HG02943 (cell line): ENCODE measurements at regions not wholly inside any gene's neighbourhood (a gene's known extent, or its start where the extent isn't known, plus 50 kb on each side); places are given as distances from the start of the nearest gene placed in this dataset.
"Not testable (repeated sequence)": the region's sequence is repeated elsewhere in the genome, so short reads cannot be mapped to it uniquely, and the experiment has no call there.

ENCODE experiments used
- ATAC-seq: cut with Tn5 transposase; IDR thresholded peaks from one replicate; pipeline ENCODE4 v1.9.1; 2021; ENCODE audit warnings: mild to moderate bottlenecking, low read depth, moderate library complexity; ENCODE audit not compliant: unreplicated experiment

DNA sequence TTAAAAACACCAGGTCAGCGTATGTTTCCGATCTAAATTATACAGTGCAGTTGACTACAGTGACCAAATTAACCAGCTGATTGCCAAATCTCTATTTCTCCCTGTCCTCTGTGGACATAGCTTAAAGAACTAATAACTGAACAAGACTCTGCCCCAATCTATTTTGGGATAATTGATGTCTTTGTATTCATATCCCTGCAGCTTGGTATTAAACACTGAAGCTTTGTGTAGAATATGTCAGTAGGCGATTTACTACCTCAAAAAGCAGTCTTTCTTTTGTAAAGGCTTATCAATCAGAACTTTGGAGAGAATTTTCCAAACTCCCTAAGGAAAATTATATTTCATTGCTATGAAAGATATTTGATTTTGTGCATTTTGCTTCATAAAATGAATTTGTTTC, 258.2 kb downstream of the SOX2 start:
- ATAC-seq = no peak

DNA sequence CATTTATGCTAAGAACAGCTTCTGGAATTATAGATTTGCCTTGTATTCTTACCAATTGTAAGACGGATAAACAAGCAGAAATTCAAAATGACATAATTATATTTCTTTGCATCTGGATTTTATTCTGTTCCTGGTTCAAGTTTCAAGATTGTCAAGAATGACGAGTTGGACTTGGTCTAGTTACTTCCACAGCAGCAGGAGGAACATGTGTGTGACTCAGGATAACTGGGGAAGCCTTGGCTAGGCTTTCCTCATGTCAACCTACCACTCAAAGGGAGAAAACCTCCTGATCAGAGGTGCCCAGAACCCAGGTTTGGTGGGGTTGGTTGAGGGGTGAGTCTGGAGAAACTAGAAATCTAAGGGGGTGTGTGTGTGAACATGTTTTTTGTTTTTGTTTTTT, 259.7 kb downstream of the SOX2 start:
- no peak for ATAC-seq

DNA sequence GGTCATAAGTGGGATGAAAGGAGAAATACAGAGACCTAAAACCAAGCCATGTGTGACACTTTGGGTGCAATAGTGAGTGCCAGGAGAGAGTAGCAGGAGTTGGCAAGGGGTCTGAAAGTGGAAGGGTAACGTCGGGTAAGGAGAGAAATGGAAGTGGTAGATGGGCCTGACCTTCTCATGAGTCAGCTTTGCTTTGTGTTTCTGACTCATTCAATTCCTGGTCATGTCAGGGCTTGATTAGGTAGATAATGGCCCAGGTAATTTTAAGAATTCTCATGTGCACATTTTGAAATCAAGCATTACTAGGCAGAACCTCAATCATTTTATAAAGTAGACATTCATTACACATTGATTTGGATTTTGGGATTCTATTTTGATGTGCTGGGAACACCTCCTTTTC, 262.5 kb downstream of the SOX2 start:
- ATAC-seq = no peak

DNA sequence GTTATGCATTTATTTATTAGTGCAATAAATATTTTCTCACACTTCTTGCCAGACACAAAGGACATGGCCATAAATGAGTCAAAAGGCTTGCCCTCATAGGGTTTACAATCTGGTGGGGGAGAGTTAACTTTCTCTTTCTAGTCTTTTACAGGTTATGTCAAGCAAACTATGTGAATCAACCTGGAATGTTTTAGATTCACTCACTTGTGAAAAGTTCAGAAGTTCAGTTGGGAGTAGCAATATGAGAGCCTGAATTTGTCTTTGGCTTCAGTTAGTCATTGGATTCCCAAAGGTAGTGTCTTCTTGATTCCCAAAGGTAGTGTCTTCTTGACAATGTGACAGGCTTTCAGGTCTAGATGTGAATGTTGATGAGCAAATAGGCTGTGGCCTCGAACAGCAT, 264.8 kb downstream of the SOX2 start:
- no peak for ATAC-seq

DNA sequence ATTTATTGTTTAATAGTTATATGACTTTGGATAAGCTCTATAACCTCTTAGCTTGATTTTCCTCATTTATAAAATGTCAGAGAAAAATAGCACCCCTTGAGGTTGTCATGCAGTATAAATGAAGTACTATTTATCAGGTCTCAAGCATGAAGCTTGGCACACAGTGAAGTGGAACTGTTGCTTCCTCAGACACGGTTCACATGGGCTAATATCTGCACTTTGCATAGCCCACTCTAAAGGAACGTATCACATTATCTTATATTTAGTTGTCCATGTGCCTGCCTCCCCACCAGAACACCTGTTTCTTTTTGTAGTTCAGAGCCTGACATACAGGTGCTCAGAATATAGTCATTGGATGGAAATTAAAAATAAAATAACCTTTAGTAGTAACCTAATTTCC, 273.7 kb downstream of the SOX2 start:
- ATAC-seq = no peak

DNA sequence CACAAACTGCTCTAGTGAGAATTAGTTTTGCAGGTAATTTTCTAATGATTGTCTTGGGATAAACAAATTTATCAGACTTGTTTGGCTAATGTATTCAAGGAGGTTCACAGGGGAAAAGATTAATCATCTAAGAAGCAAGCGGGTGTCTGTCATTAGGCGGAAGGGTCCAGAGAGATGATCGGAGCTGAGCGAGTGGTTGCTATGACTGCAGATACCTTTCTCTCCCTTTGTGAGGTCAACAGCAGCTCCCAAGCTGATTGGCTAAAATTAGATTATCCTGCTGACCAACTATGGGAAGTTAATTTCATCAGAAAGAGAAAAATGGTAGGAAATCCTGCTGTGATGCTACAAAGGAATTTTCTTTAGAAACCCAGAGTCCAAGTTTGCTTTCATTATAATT, 276.0 kb downstream of the SOX2 start:
- no peak for ATAC-seq

DNA sequence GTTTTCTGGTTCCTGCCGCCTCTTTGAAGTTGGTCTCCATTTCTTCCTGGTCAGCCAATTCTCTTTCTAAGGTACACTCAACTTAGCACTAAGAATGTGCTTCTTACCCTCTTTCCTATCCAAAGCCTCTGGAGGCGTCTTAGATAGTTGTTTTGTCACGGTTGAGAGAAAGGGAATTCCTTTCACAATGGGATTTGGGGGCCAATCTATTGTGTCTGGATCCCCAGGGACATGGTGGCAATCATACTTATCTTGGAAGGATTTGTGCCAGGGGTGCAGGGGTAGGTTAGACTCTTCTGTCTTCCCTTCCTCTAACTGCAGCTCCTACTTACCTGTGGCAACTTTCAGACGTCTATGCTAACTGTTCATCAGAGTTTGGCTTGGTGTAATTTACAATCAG, 287.1 kb downstream of the SOX2 start:
- no peak for ATAC-seq

DNA sequence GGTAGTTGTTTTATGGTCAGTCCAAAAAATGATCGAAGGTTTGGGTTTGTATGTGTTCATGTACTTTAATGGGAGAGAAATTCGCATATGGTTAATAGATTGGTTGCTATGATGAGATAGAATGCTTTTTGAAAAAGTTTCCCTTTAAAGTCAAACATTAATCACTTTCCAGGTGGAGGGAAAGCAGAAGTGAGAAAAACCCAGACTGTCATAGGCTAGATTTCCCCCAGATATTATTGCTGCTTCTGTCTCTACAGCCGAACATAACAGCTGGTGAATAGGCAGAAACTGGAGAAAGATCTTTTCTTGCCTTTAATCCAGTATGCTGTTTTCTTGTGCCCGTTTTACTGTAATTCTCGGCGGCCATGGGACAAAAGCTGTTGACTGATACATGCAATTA, 287.6 kb downstream of the SOX2 start:
- ATAC-seq = peak; percentile 83

DNA sequence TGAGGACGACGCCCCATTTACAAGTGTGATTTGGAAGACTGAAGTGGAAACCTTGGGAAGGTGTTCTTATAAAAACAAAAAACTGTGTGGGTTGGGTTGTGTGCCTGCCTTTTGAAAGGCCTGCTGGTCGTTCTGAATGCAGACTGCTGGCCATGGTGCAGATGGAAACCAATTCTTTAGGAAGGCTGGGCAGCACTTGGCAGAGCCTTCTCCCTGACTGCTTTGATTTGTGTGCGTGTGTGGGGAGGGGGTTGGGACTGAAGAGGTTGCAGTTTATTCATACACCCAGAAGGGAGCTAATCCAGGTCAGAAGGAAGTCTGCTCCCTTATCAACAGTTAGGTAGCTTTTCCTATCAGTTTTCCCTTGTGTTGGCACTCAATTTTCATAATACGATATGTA, 288.7 kb downstream of the SOX2 start:
- no peak for ATAC-seq

DNA sequence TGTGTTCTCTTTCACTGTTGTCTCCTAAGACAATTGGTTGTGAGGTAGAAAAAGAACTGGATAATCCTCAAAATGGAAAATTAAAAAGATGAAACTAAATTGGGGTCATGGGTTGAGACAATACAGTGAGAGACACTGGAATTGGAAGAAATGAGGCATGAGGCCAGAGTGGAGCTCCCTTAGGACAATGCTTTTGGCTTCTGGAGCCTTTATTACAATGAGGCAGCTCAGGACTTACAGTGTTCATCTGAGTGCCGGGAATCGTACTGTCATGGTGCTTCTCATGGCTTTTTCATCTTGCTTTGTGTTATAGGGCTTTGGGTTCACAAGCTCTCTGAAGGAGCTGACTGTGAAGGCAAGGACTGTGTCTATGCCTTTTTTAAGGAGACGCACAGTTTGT, 293.5 kb downstream of the SOX2 start:
- no peak for ATAC-seq

DNA sequence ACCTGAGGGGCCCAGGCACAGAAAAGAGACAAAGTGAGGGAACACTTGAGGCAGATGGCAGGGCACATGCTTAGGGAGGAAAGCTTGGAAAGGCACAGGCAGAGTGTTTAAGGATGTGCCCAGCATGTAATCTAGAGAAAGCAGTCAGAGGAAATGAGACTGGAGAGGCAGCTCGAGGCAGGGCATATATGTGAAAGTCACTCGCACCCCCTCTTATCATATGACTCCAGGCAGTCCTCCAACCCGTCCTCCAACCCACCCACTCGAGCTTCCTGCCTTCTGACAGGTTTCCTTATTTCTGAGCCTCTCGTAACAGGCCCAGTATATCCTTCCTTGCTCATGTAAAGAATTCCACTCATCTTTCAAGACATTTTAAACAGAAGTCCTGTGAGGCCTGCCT, 294.0 kb downstream of the SOX2 start:
- ATAC-seq = no peak

DNA sequence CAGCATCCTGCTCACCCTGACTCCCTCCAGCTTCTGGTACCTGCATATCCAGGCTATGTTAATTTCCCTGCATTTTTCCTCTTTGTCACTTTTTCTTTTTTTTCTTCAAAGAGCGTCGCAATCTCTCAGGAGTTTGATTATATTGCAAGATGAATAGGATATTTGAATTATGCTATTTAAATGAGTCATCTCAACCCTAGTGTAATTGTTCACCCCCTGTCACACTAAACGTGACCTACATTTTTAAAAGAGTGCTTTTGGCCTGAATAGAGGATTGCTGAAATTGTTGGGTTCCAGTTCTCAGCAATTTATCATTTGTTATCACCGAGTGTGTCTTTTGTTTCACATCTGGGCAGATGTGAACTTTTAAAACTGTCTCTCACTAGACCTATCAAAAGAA, 294.7 kb downstream of the SOX2 start:
- no peak for ATAC-seq

DNA sequence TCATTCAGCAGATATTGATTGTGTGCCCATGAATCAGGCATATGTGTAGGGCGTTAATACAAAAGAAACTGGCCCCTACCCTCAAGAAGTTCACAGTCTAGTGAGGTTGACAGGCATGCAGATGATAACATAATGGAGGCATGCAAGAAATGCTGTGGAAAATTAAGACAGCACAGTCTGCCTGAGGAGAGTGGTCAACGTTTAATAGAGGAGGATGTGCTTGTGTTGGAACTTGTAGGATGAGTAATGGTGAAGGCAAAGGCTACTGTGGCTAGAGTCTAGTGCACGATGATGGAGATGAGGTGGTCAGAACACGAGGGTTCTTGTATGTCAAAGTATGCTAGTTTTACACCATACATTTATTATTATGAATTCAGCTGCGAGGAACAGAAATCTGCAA, 295.7 kb downstream of the SOX2 start:
- no peak for ATAC-seq

DNA sequence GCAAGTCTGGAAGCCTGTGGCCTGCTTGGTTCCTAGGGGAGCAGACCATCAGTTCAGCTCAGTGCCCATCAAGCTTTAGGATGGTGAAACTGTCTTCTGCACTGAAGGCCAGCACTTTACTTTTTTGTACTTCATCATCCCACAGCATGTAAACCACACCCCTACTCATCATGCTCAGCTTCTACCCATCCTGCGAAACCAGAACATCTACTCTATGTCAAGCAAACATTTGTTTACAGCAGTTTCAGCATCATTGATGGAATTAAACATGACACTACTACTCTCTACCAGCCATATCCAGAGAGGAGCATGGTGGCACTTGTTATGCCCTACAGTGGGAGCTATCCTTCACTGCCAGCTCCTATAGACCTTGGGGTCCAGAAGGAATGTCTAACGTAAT, 306.6 kb downstream of the SOX2 start:
- ATAC-seq = no peak

DNA sequence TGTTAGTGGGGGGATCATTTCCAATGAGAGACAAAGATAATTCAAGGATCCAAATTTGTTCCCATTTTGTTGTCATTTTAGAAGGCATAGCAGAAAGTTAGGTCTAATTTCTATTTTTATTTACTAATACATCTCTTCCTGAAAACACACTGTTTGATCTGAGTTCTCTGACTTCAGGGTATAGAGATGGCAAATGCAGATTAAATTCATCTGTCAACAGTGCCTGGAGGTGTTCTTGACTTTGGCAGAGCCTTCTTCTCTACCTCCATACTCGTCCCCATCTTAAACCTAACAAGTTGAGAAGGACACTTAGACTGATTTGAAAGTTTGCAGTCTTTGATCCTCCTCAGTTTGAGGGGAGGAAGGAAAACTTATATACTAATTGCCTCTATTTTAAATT, 308.2 kb downstream of the SOX2 start:
- no peak for ATAC-seq

DNA sequence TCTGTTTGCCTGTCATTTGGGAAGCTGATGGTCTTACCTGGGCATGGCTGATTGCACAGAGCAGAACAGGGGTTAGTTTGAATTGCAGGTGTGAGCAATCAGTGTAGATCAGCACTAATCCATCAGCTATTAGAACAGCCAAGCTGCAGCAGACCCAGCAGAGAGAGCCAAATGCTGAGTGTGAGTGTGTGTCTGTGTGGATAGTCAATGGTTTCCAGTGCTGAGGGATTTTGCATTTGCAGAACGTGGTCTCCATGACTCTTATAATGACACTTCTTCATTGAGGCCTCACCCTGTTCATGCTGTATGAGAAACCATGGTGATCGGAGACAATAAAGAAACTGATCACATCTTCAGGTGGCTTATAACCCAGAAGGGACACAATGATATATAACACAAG, 312.1 kb downstream of the SOX2 start:
- no peak for ATAC-seq

DNA sequence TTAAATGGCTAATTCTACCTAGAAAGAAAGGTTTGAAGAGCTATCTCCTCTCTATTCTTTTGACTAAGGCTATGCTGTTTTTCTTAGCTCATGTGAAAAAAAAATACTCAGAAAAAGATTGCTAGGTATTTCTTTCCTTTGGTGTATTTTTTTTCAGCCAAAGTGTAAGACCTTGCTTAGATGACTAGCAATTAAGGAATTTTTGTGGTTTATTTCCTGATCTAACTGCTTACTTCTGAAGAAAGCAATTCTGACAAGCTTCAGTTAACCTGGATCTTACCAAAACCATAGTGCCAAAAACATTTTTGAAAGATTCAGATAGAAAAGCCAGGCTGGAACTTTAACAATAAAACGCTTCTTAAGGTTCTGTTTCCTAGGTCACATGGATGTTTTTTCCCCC, 315.6 kb downstream of the SOX2 start:
- ATAC-seq = no peak

DNA sequence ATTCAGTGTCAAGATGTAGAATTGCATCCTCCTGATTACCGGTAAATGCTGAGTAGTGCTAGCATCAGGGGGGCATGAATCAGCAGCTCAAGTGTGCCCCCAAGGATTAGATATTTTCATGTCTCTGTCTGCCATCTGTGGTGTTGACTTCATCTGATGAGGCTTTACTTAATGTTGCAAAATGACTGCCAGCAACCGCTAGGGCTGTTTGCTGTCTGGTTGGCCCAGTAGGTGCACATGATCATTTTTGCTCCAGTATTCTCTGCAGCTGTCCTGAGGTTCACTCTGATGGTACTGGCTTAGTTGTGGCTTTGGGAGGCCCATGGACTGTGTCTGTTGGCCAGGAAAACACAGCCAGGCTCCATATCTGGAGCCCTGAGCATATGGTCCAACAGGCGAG, 316.4 kb downstream of the SOX2 start:
- ATAC-seq = no peak

DNA sequence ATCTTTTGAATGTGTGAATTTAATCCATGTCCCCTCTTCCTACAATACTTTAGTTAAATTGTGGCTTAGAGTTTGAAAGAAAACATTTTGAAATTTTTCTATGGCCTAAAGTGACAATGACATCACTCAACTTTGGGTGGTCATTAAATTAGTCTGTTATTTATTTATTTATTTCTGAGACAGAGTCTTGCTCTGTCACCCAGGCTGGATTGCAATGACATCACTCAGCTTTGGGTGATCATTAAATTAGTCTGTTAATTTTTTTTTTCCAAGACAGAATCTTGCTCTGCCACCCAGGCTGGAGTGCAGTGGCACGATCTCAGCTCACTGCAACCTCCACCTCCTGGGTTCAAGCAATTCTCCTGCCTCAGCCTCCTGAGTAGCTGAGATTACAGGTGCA, 322.5 kb downstream of the SOX2 start:
- not testable (repeated sequence) for ATAC-seq

DNA sequence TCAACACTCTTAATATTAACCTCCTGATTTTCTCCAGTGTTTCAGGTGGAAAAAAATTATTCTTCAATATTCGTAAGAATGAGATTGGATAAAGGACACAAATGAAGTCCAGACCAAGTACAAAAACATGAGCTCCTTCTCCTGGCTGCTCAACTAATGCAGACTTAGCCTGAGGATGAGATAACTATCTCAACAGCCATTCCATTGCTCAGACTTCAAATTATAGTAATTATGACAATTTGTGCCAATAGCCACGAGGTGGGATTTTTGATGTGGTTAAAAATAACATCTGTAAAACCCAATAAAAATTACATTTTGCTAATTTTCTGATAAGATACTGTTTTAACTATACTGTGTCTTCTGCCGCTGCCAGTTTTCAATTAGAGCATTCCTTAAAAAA, 323.6 kb downstream of the SOX2 start:
- ATAC-seq = no peak

DNA sequence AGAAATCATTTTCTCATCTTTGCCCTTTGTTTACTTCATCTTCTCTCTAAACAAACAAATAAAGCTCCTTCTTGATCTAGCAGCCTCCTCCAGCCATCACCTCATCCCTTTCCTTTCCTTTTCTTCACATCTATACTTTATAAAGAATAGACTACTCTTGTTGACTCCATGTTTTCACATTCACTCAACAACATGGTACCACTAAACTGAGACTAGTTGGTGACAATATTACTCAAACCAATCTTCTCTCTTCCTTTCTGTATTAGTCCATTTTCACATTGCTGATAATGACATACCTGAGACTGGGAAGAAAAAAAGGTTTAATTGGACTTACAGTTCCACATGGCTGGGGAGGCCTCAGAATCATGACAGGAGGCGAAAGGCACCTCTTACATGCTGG, 324.7 kb downstream of the SOX2 start:
- no peak for ATAC-seq

DNA sequence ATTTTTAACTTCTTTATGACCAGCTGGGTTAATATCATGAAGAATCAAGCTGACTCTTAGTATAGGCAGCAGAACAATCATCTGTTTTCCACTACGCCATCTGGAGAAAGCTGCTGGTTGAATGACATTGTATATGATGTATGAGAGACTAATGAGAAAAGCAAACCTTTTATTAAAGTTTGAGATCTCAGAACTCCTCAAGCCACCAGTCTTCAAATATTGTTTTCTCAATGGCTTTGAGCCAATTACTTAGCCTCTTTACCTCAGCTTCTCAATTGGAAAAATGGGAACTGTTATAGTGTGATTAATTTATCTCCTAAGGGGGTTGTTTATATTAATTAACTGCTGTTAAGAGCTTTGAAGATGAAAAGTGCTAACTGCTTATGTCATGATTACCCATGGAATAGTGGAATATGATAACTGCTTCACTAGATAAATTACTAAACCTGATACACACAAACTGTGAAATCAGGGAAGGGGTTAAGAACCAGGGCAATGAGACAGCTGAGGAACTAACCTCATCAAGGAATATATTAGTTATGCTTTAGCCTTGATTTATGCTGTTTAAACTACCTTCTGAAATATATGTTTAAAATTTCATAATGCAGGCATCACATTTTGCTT, 330.1 kb downstream of the SOX2 start:
- no peak for ATAC-seq

DNA sequence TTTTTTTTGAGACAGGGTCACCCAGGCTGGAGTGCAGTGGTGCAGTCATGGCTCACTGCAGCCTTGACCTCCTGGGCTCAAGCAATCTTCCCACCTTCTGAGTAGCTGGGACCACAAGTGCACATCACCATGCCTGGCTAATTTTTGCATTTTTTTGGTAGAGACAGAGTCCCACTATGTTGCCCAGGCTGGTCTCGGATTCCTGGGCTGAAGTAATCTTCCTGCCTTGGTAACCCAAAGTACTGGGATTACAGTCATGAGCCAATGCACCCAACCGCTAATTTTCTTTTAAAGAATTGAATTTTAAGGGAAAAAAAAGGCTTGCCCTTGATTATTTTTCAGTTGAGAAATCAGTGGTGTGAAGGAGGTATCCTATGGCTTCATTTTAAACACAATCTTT, 334.0 kb downstream of the SOX2 start:
- no peak for ATAC-seq
